ENCODE measurements at regions not wholly inside any gene's neighbourhood (a gene's known extent, or its start where the extent isn't known, plus 50 kb on each side); places are given as distances from the start of the nearest gene placed in this dataset.

- TF ChIP-seq, protein P1, sequence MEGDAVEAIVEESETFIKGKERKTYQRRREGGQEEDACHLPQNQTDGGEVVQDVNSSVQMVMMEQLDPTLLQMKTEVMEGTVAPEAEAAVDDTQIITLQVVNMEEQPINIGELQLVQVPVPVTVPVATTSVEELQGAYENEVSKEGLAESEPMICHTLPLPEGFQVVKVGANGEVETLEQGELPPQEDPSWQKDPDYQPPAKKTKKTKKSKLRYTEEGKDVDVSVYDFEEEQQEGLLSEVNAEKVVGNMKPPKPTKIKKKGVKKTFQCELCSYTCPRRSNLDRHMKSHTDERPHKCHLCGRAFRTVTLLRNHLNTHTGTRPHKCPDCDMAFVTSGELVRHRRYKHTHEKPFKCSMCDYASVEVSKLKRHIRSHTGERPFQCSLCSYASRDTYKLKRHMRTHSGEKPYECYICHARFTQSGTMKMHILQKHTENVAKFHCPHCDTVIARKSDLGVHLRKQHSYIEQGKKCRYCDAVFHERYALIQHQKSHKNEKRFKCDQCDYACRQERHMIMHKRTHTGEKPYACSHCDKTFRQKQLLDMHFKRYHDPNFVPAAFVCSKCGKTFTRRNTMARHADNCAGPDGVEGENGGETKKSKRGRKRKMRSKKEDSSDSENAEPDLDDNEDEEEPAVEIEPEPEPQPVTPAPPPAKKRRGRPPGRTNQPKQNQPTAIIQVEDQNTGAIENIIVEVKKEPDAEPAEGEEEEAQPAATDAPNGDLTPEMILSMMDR (IDR thresholded peaks at IDR 0.05), result no peak
- no peak for TF ChIP-seq POLR2A (IDR thresholded peaks at IDR 0.05)
- no peak for TF ChIP-seq POLR2AphosphoS5 (IDR thresholded peaks at IDR 0.05)
Observed at GRCh38 chr6:132122176-132122575, 171.0 kb upstream of the CCN2 start.
